GM19397 (cell line): ENCODE measurements at regions not wholly inside any gene's neighbourhood (a gene's known extent, or its start where the extent isn't known, plus 50 kb on each side); places are given as distances from the start of the nearest gene placed in this dataset.
A peak's percentile ranks its signal among the peaks of the same experiment; 100 is the strongest.

Source experiments
- ATAC-seq: cut with Tn5 transposase; IDR thresholded peaks from one replicate; pipeline ENCODE4 v1.9.1; 2021; ENCODE audit warnings: mild to moderate bottlenecking, moderate library complexity; ENCODE audit not compliant: unreplicated experiment

DNA sequence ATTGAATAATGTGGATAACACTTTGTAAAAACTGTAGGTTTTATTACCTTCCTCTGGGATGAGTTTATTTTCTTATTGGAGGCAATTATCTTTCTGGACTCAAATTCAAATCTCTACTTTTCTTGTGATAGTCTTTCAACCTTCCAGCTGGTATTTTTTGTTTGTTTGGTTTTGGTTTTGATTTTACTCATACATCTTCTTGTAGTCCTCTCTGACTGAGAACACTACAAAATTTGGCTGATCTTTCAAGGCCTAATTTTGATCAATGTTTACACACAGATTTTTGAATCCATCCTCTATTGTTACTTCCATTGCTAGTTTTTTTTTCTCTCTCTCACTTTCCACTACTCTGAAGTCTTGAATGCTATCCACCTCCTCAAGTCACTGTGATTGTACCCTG lies 303.8 kb upstream of the NECTIN3 start:
- no peak for ATAC-seq

DNA sequence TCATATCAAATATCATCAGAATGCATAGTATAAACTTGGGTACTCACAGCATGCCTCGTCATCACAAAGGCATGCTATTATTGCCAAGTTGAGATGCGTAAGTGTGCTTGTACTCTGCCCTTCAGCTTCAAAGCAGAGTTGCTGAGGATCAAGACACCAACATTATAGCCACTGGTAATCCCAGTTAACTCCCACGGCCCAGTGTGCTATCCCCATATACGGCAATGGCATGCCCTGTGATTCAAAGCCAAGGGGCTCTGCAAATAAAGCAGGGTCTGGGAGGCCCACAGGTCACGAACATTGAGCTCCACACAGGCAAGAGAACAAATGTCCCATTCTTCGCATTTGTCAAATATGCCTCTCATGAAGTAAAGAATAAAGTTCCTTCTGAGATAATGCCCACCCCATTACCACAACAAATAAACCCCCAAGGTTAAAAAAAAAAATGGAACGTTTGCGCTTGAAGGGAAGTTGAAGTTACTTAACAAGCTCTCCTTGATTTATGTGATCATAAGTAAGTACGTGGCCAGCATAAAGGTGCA lies 298.1 kb upstream of the NECTIN3 start:
- no peak for ATAC-seq

DNA sequence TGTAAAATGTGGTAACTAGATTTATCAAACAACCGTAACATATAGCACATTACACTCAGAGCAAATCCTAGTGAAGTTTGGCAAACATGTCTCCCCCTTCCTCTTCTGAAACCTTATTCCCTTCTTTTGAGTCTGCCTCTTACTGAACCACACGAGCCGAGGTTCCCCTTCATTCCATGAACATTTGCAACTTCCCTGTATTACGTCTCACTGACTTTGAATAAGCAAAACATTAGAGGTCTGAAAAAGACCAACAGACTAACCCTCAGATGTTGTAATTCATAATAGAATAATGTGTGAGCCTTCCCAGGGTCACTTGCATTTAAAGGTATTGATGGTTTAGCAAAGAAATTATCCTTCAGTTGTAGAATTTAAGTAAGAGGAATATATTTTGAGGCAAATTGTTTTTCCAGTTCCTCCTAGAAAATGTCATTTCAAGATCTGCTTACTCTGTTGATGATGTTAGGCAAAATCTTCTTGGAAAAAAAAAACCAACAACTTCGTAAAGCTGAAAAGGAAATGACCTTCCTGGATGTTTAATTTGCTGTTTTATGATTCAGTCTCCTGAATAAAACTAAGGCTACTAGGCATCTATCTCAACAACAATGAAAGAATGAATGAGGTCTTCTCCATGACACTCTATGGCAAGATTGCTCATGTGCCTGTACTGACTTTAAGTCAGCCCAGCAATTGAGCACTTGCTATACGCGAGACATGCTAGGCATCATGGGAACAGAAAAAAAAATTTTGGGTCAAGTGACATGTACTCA lies 296.9 kb upstream of the NECTIN3 start:
- no peak for ATAC-seq

DNA sequence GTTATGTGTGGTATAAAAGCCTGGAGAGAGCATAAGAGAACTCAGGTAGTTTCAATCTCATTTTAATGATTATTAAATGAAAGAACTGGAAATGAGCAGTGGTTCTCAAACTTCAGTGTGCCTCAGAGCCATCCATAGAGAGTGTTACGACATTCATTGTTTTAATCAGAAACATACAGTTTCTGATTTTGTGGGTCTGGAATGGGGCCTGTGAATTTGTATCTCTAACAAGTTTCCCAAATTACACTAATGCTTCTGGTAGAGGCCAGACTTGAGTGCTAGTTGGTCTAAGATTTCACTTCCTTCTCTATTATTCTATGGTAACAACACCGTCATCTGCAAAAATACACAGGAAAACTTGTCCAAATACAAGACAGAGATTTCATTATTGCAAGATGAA lies 292.0 kb upstream of the NECTIN3 start:
- ATAC-seq, result no peak

DNA sequence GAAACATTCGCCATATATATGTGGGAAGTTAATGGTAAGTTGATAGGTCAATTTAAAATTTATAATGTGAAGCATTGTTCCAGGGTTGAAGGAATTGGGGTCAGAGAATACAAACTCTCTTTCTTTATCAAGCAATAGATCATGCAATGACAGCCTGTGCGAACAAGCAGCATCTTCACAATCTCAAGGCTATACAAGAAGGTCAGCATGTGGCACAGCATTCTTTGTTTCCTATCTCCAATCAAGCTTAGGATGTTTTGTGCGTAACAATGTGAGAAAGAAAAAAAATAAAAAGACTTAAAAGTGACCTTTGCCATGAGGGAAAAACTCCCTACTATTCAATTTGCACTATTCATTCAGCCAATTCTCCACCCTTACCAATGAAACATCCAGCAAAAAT lies 288.1 kb upstream of the NECTIN3 start:
- no peak for ATAC-seq

DNA sequence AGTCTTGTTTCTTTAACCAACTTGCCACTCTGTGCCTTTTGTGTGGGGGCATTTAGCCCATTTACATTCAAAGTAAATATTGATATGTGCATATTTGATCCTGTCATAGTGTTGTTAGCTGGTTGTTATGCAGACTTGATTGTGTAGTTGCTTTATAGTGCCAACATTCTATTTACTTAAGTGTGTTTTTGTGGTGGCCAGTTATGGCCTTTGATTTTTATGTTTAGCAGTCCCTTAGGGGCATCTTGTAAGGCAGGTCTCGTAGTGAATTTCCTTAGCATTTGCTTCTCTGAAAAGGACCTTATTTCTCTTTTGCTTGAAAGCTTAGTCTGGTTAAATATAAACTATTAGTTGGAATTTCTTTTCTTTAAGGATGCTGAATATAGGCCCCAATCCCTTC lies 282.8 kb upstream of the NECTIN3 start:
- no peak for ATAC-seq

DNA sequence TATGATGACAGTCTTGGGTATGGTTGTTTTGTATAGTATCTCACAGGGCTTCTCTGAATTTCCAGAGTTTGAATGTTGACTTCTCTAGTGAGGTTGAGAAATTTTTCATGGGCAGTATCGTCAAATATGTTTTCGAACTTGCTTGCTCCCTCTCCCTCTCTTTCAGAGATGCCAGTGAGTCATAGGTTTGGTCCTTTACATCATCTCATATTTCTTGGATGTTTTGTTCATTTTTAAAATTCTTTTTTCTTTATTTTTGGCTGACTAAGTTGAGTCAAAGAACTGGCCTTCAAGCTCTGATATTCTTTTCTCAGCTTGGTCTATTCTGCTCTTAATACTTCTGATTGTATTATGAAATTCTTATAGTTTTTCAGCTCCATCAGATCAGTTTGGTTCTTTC lies 282.3 kb upstream of the NECTIN3 start:
- ATAC-seq, result no peak

DNA sequence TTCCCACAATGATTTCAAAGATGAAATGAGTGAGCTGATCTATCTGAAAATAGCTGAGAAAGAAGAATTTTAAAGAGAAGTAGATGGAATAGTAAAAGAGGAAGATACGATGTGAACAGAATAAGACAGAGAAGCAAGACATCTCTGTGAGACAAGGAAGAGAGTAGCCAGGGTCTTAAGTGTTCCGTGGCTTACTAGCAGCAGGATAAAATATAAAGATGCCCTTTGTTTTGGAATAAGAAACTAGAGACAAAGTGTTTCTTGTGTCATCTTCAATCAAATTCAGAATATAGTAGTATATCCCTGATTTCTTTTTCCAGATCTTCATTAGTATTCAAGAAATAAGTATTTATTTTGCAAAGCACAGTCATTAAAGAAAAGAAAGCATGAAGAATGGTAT lies 281.0 kb upstream of the NECTIN3 start:
- no peak for ATAC-seq

DNA sequence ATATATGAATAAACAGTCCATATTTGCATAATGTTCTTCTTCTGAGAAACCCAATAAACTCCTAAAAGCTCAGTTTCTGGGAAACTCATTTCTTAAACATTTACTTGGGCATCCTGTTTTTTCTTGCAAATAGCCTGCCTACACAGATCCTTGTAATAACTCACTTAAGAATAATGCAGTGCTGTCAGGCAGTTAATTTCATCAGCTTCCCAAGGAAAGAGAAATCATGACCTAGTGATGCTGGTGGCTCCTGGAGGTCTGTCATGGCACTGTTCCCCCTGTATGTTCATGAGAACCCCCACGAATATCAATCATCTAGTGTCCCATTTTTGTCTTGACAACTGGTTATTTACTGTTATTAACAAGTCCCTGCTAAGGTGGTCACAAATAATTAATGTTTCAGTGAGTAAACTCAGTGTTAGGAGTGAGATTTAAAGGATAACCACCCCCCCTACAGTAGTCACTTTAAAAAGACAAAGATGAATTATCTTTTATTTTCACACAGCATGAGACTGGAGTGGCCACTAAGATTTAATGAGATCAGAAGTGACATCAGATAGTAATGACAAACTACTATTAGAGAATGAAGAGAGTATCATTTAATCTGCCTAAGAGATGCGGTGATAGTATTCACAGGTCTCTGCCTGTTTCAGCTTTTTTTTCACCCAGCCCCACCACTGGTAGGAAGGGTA lies 279.5 kb upstream of the NECTIN3 start:
- no peak for ATAC-seq

DNA sequence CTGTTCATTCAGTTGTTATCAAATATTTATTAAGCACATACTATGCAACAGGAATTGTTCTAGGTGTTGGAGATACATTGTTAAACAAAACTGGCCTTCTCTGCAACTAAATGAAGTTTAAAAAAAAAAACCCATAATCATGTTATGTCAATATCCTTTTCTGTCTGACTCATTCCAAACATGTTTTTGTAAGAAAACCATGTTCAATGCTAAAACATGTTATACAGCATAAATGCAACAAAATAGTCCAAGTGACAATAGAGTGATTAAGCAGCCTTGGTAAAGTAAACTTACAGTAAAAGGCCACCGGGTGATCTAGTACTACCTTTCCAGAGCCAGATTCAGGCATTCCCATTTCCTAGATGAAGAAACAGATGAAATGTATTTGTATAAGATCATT lies 278.0 kb upstream of the NECTIN3 start:
- no peak for ATAC-seq

DNA sequence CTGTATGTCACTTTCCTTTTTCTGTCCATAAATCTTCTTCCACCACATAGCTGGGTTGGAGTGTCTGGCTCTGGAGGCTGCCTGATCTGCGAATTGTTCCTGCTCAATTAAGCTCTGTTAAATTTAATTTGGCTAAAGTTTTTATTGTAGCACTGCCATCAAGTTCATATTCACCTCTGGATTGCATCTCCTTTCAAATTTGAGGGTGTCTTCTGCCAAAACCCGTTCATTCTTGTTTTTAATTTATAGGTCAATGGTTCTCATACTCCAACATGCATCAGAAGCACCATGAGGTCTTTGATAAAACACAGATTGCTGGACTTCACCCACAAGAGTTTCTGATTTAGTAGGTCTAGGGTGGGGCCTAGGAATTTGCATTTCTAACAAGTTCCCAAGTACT lies 276.5 kb upstream of the NECTIN3 start:
- no peak for ATAC-seq

DNA sequence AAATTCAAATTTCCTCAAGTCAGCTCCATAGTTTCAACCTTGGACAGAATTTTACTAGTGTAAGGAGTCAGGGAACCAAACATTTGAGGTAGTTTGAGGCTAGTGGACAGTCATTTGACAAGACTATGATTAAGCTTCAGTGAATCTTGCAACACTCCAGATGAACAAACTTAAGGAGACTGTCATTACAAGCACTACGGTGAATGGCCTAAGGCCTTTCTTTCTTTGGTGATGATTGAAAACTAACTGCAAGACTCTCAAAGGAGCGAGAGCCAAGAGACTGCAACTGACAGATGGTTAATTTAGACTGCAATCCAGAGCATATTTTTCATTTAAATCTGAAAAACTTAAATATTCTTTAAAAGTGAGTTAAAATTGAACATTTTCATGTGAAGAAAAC lies 272.3 kb upstream of the NECTIN3 start:
- no peak for ATAC-seq

DNA sequence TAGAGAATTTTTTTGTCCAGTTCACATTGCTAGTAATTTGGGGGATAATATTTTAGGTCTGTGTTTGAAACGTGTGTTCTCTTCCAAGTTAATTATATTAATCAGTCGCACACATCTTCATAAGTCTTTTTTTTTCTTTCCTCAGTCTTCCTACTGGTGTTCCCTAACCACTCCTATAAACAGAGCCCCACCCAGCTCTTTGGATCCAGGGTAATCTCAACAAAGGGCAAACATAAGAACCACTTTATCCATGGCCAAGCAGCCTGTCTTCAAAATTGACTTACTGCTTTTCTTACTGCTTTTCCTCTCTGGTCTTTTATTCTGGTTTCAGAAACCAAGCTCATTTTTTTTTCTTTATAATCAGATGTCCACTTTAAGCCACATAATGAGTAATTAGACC lies 266.8 kb upstream of the NECTIN3 start:
- no peak for ATAC-seq

DNA sequence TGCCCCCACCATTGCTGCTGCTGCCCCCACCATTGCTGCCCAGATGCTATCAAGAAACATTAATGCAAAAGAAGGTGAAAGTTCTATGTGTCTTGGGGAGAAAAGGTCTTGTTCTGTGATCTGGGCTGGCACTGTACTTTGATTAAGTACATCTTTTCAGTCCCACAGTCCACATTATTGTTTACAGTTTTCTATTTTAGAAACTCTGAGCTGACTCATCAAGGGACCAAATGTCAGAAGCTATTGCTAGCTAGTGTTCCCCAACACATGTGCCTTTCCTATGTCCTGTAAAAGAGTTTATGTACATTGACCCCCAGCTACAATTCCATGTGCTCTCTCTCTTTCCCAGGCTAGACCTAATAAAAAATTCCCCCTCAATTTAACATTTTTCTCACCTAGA lies 264.7 kb upstream of the NECTIN3 start:
- ATAC-seq, result no peak

DNA sequence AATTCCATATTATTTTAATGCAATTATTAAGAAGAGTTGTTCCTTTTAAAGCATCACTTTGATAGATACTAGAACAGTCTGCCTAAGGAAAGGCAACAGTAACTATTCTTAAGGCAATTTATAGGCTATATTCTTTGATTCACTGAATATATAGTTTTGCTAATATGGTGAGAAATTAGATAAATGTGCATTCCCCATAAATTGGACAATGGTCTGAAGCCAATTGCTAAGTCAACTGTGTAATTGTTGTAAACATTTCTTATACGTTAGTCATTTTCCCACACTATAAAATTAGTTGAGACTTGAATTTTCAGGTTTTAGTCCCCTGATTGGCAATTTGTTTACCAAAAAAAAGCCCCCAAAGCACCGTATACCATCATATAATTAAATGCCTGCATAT lies 263.0 kb upstream of the NECTIN3 start:
- ATAC-seq, result no peak

DNA sequence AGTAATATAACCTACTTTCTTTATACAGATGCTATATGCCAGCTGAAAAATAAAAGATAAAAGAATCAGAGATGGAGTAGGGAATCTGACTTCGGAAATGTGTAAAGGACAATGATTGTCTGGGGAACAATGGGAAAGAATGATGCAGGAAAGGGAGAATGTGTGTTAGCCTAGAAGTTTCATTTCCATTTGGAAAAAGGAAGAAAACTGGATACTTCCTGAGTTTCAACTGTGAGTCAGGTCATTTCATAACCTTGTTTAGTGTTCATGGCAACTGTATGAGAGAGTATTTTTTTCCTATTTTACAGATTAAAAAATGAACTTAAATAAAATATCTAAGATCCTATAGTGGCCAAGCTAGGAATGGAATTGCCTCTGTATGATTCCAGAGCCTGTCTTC lies 261.3 kb upstream of the NECTIN3 start:
- no peak for ATAC-seq

DNA sequence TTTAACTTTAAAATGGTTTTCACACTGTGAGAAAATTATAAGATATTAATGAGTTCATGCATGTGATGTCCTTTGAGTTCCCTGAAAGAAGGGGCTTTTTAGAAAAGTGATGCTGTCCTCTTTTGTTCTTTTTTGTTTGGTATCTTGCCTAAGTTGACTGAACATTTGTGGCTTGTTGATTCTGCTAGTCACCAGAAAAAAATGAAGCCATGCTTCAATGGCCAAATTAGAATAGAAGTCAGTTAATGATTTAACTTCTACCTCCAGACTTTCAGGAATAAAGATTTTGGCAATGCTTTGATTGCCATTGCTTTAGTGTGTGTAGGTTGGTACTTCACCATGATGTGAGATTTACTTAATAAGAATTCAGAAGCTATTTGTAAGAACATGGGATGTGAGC lies 260.6 kb upstream of the NECTIN3 start:
- ATAC-seq, result no peak

DNA sequence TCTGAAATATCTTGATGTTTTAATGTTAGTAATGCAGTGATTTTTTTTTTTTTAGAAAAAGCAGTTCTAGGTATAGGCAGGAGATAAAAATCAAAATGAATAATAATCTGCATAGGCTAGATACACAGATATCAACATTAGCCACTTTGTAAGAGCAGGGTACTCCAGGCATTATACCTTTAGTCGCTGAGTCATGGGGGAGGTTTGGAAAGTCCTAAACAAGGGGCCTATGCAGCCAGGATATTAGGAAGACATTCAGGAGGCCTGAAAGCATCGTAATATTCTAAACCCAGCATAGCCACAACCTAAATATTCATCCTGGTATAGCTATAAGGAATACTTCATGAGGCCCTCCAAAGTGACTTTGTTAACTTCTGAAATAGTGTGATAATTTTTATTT lies 258.1 kb upstream of the NECTIN3 start:
- no peak for ATAC-seq

DNA sequence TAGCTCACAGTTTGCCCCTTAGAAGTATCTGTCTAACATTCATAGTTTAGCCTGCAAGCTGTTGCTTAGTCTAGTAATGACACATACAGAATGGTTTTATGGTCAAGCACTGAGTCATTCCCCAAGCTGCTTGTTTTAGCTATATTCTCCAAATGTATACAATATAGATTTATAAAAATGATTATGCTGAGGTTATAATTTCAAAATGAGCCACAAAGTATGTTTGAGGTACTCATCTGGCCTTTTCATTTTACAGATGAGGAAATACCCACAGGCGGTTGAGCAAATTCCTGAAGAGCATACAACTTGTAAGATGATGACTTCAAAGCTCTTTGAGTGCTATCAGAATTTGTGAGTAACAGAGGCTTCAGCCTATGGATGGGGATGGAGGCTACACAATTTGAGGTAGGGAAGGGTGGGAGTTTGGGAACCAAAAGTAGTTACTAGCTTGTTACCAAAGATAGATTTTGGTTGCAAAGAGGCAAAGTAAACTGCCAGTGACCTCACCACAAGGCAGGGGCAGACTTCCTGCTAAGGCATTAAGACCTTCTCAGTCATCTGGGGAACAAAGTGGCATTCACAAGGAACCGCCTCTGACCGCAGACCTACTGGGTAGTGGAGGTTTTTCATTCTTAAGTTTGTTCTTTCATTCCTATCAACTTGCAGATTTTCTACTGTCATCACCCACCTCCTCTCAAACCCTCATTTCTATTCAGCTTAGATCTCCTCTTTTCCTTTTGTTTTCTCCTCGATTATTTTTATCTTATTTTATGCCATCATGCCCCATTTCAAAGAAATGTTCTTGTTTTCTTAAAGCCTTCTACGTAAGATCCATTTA lies 257.2 kb upstream of the NECTIN3 start:
- ATAC-seq, result peak; percentile 70

DNA sequence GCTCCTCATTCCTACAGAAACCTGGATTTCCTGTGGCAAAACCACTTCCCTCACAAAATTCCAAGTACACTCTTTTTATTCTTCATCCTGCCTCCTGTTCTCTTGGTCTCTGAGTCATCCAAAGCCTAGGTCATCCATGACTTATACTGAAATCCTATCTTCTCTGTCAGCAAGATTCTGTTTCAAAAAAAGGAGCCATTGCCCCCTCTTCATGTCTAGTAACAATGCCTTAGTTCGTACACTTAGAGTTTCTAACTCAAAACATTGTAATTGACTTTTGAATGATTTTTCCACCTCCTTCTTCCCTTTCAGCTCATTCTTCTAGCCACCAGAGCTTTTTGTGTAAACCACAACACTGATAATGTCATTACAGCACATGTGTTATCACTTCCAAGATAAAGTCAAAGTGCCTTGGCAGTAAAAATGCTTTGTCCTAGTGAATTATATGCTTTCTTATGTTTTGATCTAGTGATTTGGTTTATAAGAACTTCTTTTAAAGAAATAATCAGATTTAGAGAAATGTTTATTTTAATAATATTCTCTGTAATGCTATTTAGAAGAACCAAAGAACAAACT lies 256.5 kb upstream of the NECTIN3 start:
- no peak for ATAC-seq

DNA sequence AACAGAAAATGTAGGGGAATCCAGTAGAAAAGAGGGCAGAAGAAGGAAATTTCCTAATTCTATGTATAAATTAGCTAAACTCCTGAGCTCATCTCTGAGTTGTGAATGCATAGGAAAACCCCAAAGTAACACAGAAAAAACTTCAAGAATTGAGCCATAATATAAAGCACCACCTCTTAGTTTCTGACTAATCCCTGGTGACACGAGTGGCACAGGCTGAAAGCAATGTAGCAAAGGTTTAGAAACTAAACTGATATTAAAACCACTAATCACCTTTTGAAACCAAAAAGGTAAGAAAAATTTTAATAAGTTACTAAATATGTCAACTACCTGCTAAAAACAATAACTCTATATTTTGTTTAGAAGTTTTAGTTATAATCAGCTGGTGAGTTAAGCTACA lies 255.6 kb upstream of the NECTIN3 start:
- ATAC-seq, result peak; percentile 52
